Cardiac fibroblast (primary cell): ENCODE measurements at regions not wholly inside any gene's neighbourhood (a gene's known extent, or its start where the extent isn't known, plus 50 kb on each side); places are given as distances from the start of the nearest gene placed in this dataset.

ENCODE experiments used
- DNase-seq, 2 donors: peaks; one replicate each; pipeline versions ENCODE4 v3.0.0 to v3.0.0-alpha.2; 2010; ENCODE audit warnings: low read depth in 2 of 2
- H3K4me3 ChIP-seq, 2 donors: replicated peaks in 1 of 2; 1 replicate in 1 of 2; 2 replicates in 1 of 2; pipeline ENCODE4 v1.5.1; 2011; ENCODE audit warnings: low read depth in 2 of 2, low read length in 2 of 2, mild to moderate bottlenecking in 2 of 2, moderate library complexity in 1 of 2
- TF ChIP-seq, protein P1 (sequence below): IDR thresholded peaks from one replicate; pipeline ENCODE4 v1.5.1; 2011; ENCODE audit warnings: low read depth, mild to moderate bottlenecking, low read length, inconsistent platforms

DNA sequence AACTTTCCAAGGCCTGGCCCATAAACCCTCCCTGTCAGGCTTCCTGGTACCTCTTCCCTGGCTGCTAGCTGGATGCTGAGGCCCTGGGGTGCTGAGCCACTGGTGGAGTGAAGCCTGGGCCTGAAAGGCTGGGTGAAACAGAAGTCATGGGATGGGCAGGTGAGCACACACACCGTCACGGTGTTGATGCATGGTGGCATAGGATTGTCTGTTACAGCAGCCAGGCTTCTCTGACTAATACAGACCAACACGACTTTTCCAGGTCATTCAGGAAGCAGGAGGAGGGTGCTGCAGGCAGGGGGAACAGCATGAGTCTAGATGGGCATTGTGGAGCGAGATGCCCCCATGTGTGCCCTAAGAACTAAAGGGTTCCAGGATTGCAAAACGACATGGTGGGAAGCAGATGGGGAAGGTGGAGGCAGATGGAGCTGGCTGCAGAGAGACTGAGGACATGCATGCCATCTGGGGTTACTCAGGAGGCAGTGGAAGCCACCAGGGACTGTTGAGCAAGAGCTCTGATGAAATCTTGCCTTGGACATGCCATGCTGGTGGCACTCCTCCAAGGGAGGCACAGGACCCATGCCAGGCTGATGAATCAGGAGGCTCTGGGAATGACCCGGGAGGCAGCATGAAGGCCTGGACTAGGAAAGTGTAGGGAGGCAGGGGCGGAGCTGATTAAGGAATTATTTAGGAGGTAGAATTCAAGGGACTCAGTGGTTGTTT, 480.9 kb downstream of the TSN start:
- DNase-seq: peak; percentile 88 to 91

DNA sequence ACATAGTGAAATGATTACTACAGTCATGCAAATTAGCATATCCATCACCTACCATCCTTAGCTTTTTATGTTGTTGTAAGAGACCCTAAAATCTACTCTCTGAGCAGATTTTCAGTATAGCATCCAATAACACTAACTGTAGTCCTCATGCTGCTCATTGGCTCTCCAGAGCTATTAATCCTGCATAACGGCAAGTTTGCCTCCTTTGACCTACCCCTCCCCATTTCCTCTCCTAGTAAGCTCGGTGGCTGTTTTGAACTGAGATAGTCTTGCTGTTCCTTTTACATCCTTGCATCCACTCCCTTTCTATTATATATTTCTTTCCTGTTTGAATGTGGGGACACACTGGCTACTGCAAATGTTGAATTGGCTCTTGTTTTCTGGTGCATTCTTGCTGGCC, 481.5 kb downstream of the TSN start:
- no peak overlapping the region for H3K4me3 ChIP-seq
- TF ChIP-seq, protein P1, sequence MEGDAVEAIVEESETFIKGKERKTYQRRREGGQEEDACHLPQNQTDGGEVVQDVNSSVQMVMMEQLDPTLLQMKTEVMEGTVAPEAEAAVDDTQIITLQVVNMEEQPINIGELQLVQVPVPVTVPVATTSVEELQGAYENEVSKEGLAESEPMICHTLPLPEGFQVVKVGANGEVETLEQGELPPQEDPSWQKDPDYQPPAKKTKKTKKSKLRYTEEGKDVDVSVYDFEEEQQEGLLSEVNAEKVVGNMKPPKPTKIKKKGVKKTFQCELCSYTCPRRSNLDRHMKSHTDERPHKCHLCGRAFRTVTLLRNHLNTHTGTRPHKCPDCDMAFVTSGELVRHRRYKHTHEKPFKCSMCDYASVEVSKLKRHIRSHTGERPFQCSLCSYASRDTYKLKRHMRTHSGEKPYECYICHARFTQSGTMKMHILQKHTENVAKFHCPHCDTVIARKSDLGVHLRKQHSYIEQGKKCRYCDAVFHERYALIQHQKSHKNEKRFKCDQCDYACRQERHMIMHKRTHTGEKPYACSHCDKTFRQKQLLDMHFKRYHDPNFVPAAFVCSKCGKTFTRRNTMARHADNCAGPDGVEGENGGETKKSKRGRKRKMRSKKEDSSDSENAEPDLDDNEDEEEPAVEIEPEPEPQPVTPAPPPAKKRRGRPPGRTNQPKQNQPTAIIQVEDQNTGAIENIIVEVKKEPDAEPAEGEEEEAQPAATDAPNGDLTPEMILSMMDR: no peak
- no peak for DNase-seq

More for the DNA sequence above, 480.9 kb downstream of the TSN start:
- H3K4me3 ChIP-seq: no peak overlapping the region
- TF ChIP-seq, protein P1: no peak

DNA sequence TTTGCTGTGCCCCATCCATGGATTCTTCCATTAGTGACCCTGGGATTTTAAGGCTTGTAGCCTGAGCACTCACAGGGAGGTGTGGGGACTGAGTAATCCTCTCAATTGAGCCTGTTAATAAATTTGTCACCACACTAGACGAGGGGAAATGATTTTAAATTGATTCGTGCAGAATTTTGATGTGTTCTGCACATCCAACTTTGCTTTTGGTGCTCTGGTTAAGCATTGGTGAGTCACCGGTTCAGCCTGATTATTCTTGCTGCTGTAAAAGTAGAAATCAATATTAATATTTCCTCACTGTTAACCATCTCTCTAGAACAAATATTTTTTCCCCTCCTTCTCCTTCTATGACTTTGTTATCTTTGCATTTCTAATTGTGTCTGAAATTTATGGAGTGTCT, 482.0 kb downstream of the TSN start:
- DNase-seq: no peak
- H3K4me3 ChIP-seq: no peak overlapping the region
- TF ChIP-seq, protein P1: no peak

DNA sequence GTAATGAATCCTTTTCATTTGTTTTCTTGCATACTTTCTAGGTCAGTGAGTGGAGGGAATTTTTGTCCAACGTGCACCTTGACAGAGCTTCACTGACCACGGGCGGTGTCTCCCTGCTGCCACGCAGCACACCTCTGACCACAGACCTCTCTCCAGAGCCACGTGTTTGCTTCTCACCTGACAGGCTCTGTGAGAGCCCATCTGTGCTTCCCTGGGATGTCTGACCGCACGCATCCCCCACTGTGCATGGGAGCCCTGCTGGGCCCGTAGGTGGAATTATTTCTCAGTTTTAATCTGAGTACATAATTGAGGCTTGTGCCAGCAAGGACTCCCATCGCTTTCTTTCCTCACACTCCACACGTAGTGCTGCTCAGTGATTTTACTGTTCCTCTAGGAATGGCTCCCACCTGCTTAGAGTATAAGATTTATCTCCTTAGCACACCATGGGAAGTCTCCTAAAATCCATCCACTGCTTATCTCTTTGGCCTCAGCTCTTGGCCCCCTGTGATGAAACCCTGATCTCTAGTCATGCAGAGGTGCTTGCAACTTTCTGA, 482.6 kb downstream of the TSN start:
- no peak overlapping the region for H3K4me3 ChIP-seq
- no peak for DNase-seq
- TF ChIP-seq, protein P1: no peak

GRCh38 chr2:122239440-122239839, 484.0 kb downstream of the TSN start:
- no peak overlapping the region for H3K4me3 ChIP-seq
- DNase-seq: no peak
- TF ChIP-seq, protein P1: no peak

GRCh38 chr2:122244598-122245229, 489.3 kb downstream of the TSN start:
- H3K4me3 ChIP-seq: no peak overlapping the region
- no peak for DNase-seq
- TF ChIP-seq, protein P1: no peak
